ENCODE measurements at regions not wholly inside any gene's neighbourhood (a gene's known extent, or its start where the extent isn't known, plus 50 kb on each side); places are given as distances from the start of the nearest gene placed in this dataset.

DNA sequence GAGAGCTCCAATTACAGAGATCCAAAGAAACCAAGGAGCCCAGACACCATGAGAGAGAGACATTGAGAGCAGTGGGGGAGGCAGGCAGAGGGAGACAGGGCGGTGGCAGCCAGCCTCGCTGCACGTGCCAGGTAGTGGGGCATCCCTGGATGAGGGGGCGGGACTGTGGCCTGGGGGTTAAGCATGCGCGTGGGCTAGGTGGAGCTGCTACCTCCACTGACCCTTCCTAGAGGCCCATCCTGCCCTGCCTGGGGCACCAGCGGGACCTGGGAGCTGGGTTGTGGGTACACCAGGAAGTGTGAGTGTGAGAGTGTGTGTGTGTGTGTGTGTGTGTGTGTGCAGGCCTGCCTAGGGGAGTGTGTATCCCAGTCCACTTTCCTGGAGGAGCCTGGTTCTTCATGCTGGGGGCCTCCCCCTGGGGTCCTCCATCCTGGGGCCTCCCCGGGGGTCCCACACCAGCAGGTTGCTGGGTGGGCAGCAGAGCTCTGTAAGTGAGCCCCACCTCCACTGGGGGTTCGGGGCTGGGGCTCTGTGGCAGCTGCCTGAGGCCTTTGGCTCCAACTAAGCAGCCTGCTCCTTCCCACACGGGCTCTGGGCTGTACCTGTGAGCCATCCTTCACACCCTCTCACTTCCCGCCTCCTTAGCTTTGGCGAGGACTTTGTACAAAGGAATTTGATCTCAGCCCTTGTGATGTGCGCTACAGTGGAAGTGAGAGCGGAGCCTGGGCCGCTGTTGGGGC lies 127.4 kb downstream of the IRF8 start:
- TF ChIP-seq, protein P1, sequence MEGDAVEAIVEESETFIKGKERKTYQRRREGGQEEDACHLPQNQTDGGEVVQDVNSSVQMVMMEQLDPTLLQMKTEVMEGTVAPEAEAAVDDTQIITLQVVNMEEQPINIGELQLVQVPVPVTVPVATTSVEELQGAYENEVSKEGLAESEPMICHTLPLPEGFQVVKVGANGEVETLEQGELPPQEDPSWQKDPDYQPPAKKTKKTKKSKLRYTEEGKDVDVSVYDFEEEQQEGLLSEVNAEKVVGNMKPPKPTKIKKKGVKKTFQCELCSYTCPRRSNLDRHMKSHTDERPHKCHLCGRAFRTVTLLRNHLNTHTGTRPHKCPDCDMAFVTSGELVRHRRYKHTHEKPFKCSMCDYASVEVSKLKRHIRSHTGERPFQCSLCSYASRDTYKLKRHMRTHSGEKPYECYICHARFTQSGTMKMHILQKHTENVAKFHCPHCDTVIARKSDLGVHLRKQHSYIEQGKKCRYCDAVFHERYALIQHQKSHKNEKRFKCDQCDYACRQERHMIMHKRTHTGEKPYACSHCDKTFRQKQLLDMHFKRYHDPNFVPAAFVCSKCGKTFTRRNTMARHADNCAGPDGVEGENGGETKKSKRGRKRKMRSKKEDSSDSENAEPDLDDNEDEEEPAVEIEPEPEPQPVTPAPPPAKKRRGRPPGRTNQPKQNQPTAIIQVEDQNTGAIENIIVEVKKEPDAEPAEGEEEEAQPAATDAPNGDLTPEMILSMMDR (IDR thresholded peaks at IDR 0.05) = no peak
- TF ChIP-seq POLR2AphosphoS5 (IDR thresholded peaks at IDR 0.05) = no peak
- TF ChIP-seq POLR2A (IDR thresholded peaks at IDR 0.05) = no peak
